ENCODE measurements at regions not wholly inside any gene's neighbourhood (a gene's known extent, or its start where the extent isn't known, plus 50 kb on each side); places are given as distances from the start of the nearest gene placed in this dataset.
"Not testable (repeated sequence)": the region's sequence is repeated elsewhere in the genome, so short reads cannot be mapped to it uniquely, and the experiment has no call there.

DNA sequence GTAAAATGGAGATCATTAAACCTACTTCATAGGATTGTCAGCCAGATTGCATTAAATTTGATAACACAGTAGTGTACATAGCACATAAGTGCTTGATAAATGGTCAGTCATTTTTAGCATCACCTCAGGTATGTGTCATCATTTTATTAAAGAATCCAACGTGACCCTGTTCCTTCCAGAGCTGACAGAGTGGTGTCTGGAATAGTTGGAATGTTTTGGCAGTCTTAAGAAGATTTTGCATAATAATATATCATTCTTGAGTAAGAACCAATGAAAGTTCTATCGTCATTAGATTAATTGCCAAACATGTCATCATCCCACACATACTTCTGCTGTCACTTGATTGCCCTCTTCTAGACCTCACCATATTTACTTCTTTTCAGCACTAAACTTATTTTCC is 451.4 kb upstream of the POM121L12 start:
- WGBS = 83% methylated on average over 2 of the region's 2 CpGs
- Histone ChIP-seq H3K9me3 (ENCODE audit: control insufficient read depth in 2 of 2, insufficient read depth in 1 of 2, low read length in 1 of 2) (no peaks in the 10 kb centered on the region), H3K36me3 (ENCODE audit: control insufficient read depth in 2 of 2, insufficient read depth in 2 of 2, low read length in 1 of 2) (no peaks in the 10 kb centered on the region), H3K4me1 (ENCODE audit: control insufficient read depth in 2 of 2, insufficient read depth in 2 of 2, low read length in 2 of 2) (no peaks in the 10 kb centered on the region), H3K4me3 (ENCODE audit: low read length in 2 of 2) (no peak overlapping the region), H3K27ac (ENCODE audit: low read depth in 1 of 2, low read length in 1 of 2) (no peak overlapping the region), H3K27me3 (ENCODE audit: control insufficient read depth in 2 of 2, insufficient read depth in 1 of 2, low read length in 1 of 2) (no peaks in the 10 kb centered on the region)
- DNase-seq (ENCODE audit: low read depth in 6 of 9, low spot score in 9 of 9) = no peak

GRCh38 chr7:52573141-52573540 is 462.3 kb upstream of the POM121L12 start:
- not testable (repeated sequence) for H3K27me3 ChIP-seq (ENCODE audit: control insufficient read depth in 2 of 2, insufficient read depth in 1 of 2, low read length in 1 of 2); H3K27ac ChIP-seq (ENCODE audit: low read depth in 1 of 2, low read length in 1 of 2); H3K4me3 ChIP-seq (ENCODE audit: low read length in 2 of 2); H3K4me1 ChIP-seq (ENCODE audit: control insufficient read depth in 2 of 2, insufficient read depth in 2 of 2, low read length in 2 of 2); H3K9me3 ChIP-seq (ENCODE audit: control insufficient read depth in 2 of 2, insufficient read depth in 1 of 2, low read length in 1 of 2); H3K36me3 ChIP-seq (ENCODE audit: control insufficient read depth in 2 of 2, insufficient read depth in 2 of 2, low read length in 1 of 2); DNase-seq (ENCODE audit: low read depth in 6 of 9, low spot score in 9 of 9)
- 94% methylated on average over 6 of the region's 6 CpGs for WGBS

- no peak overlapping the region for H3K27ac ChIP-seq (ENCODE audit: low read depth in 1 of 2, low read length in 1 of 2)
- no peaks in the 10 kb centered on the region for H3K9me3 ChIP-seq (ENCODE audit: control insufficient read depth in 2 of 2, insufficient read depth in 1 of 2, low read length in 1 of 2)
- no peak for DNase-seq (ENCODE audit: low read depth in 6 of 9, low spot score in 9 of 9)
- H3K4me1 ChIP-seq (ENCODE audit: control insufficient read depth in 2 of 2, insufficient read depth in 2 of 2, low read length in 2 of 2) = no peaks in the 10 kb centered on the region
- H3K4me3 ChIP-seq (ENCODE audit: low read length in 2 of 2) = no peak overlapping the region
- no peaks in the 10 kb centered on the region for H3K36me3 ChIP-seq (ENCODE audit: control insufficient read depth in 2 of 2, insufficient read depth in 2 of 2, low read length in 1 of 2)
- no peaks in the 10 kb centered on the region for H3K27me3 ChIP-seq (ENCODE audit: control insufficient read depth in 2 of 2, insufficient read depth in 1 of 2, low read length in 1 of 2)
- 96% methylated on average over 3 of the region's 3 CpGs for WGBS
Measured at GRCh38 chr7:52571026-52571425, 464.4 kb upstream of the POM121L12 start.

DNA sequence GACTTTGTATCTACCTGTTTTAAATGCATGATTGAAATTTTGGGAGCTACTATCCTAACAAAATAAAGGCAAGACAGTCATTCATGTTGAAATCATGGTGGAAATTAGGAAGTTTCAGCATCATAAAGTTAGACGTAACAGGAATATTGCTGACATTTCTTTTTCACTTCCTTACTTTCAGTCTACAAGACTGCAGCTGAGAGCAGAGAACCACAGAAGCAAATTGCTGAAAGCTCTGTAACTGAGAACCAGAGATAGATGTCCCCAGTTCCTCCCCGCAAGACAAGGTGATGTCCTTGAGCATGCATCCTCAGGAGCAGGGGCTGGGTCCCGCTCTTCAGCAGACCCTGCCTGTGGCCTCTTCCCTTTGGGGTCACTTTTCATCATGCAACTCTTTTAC is 466.3 kb upstream of the POM121L12 start:
- H3K4me3 ChIP-seq (ENCODE audit: low read length in 2 of 2) = no peak overlapping the region
- DNase-seq (ENCODE audit: low read depth in 6 of 9, low spot score in 9 of 9) = no peak
- no peak overlapping the region for H3K27ac ChIP-seq (ENCODE audit: low read depth in 1 of 2, low read length in 1 of 2)
- H3K27me3 ChIP-seq (ENCODE audit: control insufficient read depth in 2 of 2, insufficient read depth in 1 of 2, low read length in 1 of 2) = no peaks in the 10 kb centered on the region
- no peaks in the 10 kb centered on the region for H3K4me1 ChIP-seq (ENCODE audit: control insufficient read depth in 2 of 2, insufficient read depth in 2 of 2, low read length in 2 of 2)
- no peaks in the 10 kb centered on the region for H3K36me3 ChIP-seq (ENCODE audit: control insufficient read depth in 2 of 2, insufficient read depth in 2 of 2, low read length in 1 of 2)
- no peaks in the 10 kb centered on the region for H3K9me3 ChIP-seq (ENCODE audit: control insufficient read depth in 2 of 2, insufficient read depth in 1 of 2, low read length in 1 of 2)
- 86% methylated on average over 3 of the region's 3 CpGs for WGBS

GRCh38 chr7:52565974-52566373 is 469.5 kb upstream of the POM121L12 start:
- Histone ChIP-seq H3K27ac (ENCODE audit: low read depth in 1 of 2, low read length in 1 of 2) (no peak overlapping the region), H3K4me1 (ENCODE audit: control insufficient read depth in 2 of 2, insufficient read depth in 2 of 2, low read length in 2 of 2) (no peaks in the 10 kb centered on the region), H3K27me3 (ENCODE audit: control insufficient read depth in 2 of 2, insufficient read depth in 1 of 2, low read length in 1 of 2) (no peaks in the 10 kb centered on the region), H3K9me3 (ENCODE audit: control insufficient read depth in 2 of 2, insufficient read depth in 1 of 2, low read length in 1 of 2) (no peaks in the 10 kb centered on the region), H3K36me3 (ENCODE audit: control insufficient read depth in 2 of 2, insufficient read depth in 2 of 2, low read length in 1 of 2) (no peaks in the 10 kb centered on the region), H3K4me3 (ENCODE audit: low read length in 2 of 2) (no peak overlapping the region)
- DNase-seq (ENCODE audit: low read depth in 6 of 9, low spot score in 9 of 9) = no peak
- WGBS = 92% methylated on average over 5 of the region's 5 CpGs

- 87% methylated on average over 4 of the region's 4 CpGs for WGBS
- Histone ChIP-seq H3K4me1 (ENCODE audit: control insufficient read depth in 2 of 2, insufficient read depth in 2 of 2, low read length in 2 of 2) (no peaks in the 10 kb centered on the region), H3K27ac (ENCODE audit: low read depth in 1 of 2, low read length in 1 of 2) (no peak overlapping the region), H3K4me3 (ENCODE audit: low read length in 2 of 2) (no peak overlapping the region), H3K27me3 (ENCODE audit: control insufficient read depth in 2 of 2, insufficient read depth in 1 of 2, low read length in 1 of 2) (no peaks in the 10 kb centered on the region), H3K36me3 (ENCODE audit: control insufficient read depth in 2 of 2, insufficient read depth in 2 of 2, low read length in 1 of 2) (no peaks in the 10 kb centered on the region), H3K9me3 (ENCODE audit: control insufficient read depth in 2 of 2, insufficient read depth in 1 of 2, low read length in 1 of 2) (no peaks in the 10 kb centered on the region)
- no peak for DNase-seq (ENCODE audit: low read depth in 6 of 9, low spot score in 9 of 9)
Measured at GRCh38 chr7:52555805-52556204, 479.6 kb upstream of the POM121L12 start.

- no peak for DNase-seq (ENCODE audit: low read depth in 6 of 9, low spot score in 9 of 9)
- Histone ChIP-seq H3K4me3 (ENCODE audit: low read length in 2 of 2) (no peak overlapping the region), H3K27ac (ENCODE audit: low read depth in 1 of 2, low read length in 1 of 2) (no peak overlapping the region), H3K4me1 (ENCODE audit: control insufficient read depth in 2 of 2, insufficient read depth in 2 of 2, low read length in 2 of 2) (no peaks in the 10 kb centered on the region), H3K9me3 (ENCODE audit: control insufficient read depth in 2 of 2, insufficient read depth in 1 of 2, low read length in 1 of 2) (peaks cover 1 to 2% of the 10 kb centered on the region in 2 donors), H3K27me3 (ENCODE audit: control insufficient read depth in 2 of 2, insufficient read depth in 1 of 2, low read length in 1 of 2) (no peaks in the 10 kb centered on the region), H3K36me3 (ENCODE audit: control insufficient read depth in 2 of 2, insufficient read depth in 2 of 2, low read length in 1 of 2) (no peaks in the 10 kb centered on the region)
- WGBS = 89% methylated on average over 8 of the region's 8 CpGs
Measured at GRCh38 chr7:52547308-52547910, 488.0 kb upstream of the POM121L12 start.

DNA sequence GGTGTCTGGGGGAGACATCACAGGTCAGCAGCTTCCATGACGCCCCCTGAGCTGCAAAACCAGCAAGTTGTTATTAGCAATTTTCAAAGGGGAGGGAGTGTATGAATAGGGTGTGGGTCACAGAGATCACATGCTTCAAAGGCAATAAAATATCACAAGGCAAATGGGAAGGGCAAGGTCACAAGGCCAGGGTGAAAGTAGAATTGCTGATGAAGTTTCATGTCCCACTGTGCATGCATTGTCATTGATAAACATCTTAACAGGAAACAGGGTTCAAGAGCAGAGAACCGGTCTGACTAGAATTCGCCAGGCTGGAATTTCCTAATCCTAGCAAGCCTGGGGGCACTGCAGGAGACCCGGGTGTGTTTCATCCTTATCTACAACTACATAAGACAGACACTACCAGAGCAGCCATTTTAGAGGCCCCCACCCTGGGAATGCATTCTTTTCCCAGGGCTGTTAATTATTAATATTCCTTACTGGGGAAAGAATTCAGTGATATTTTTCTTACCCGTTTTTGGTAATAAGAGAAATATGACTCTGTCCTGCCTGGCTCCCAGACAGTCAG is 494.2 kb upstream of the POM121L12 start:
- H3K4me1 ChIP-seq (ENCODE audit: control insufficient read depth in 2 of 2, insufficient read depth in 2 of 2, low read length in 2 of 2); DNase-seq (ENCODE audit: low read depth in 6 of 9, low spot score in 9 of 9); H3K9me3 ChIP-seq (ENCODE audit: control insufficient read depth in 2 of 2, insufficient read depth in 1 of 2, low read length in 1 of 2); H3K4me3 ChIP-seq (ENCODE audit: low read length in 2 of 2); H3K36me3 ChIP-seq (ENCODE audit: control insufficient read depth in 2 of 2, insufficient read depth in 2 of 2, low read length in 1 of 2); H3K27ac ChIP-seq (ENCODE audit: low read depth in 1 of 2, low read length in 1 of 2); H3K27me3 ChIP-seq (ENCODE audit: control insufficient read depth in 2 of 2, insufficient read depth in 1 of 2, low read length in 1 of 2): not testable (repeated sequence)
- 84% methylated on average over 5 of the region's 5 CpGs for WGBS

GRCh38 chr7:52540041-52540440 is 495.4 kb upstream of the POM121L12 start:
- no peak for DNase-seq (ENCODE audit: low read depth in 6 of 9, low spot score in 9 of 9)
- H3K36me3 ChIP-seq (ENCODE audit: control insufficient read depth in 2 of 2, insufficient read depth in 2 of 2, low read length in 1 of 2) = no peaks in the 10 kb centered on the region
- 75% methylated on average over 2 of the region's 2 CpGs for WGBS
- no peaks in the 10 kb centered on the region for H3K9me3 ChIP-seq (ENCODE audit: control insufficient read depth in 2 of 2, insufficient read depth in 1 of 2, low read length in 1 of 2)
- H3K27me3 ChIP-seq (ENCODE audit: control insufficient read depth in 2 of 2, insufficient read depth in 1 of 2, low read length in 1 of 2) = no peaks in the 10 kb centered on the region
- no peaks in the 10 kb centered on the region for H3K4me1 ChIP-seq (ENCODE audit: control insufficient read depth in 2 of 2, insufficient read depth in 2 of 2, low read length in 2 of 2)
- H3K4me3 ChIP-seq (ENCODE audit: low read length in 2 of 2) = no peak overlapping the region
- H3K27ac ChIP-seq (ENCODE audit: low read depth in 1 of 2, low read length in 1 of 2) = no peak overlapping the region

Measured in thymus (tissue), 11 donors.